ENCODE measurements at regions not wholly inside any gene's neighbourhood (a gene's known extent, or its start where the extent isn't known, plus 50 kb on each side); places are given as distances from the start of the nearest gene placed in this dataset.

GRCh38 chr17:70834039-70834438 is 664.7 kb downstream of the KCNJ2 start:
- TF ChIP-seq MAFK (IDR thresholded peaks at IDR 0.05; ENCODE audit: low read depth, low read length) (peak; percentile 67), CEBPB (IDR thresholded peaks at IDR 0.05; ENCODE audit: low read depth, low read length) (no peak)
- Histone ChIP-seq H2BK20ac (ENCODE audit: low read depth, low read length) (no peak overlapping the region), H3K18ac (ENCODE audit: low read depth, low read length) (no peak overlapping the region), H3K9me3 (ENCODE audit: control insufficient read depth, insufficient read depth, low read length) (no peaks in the 10 kb centered on the region), H2AK9ac (replicated peaks; ENCODE audit: low read depth, low read length, poor library complexity) (no peak overlapping the region), H3K27me3 (ENCODE audit: control insufficient read depth, insufficient read depth, low read length) (no peaks in the 10 kb centered on the region), H3K4me1 (ENCODE audit: control insufficient read depth, insufficient read depth, low read length) (no peaks in the 10 kb centered on the region), H3K4me2 (ENCODE audit: low read depth, low read length) (no peak overlapping the region), H3K23ac (ENCODE audit: low read depth, low read length) (no peak overlapping the region), H2BK5ac (ENCODE audit: low read depth, low read length, poor library complexity, severe bottlenecking) (no peak overlapping the region), H3K9me1 (ENCODE audit: insufficient read depth, low read length) (no peaks in the 10 kb centered on the region), H4K91ac (ENCODE audit: insufficient read depth, low read depth, low read length) (no peak overlapping the region), H4K20me1 (ENCODE audit: insufficient read depth, low read length) (no peaks in the 10 kb centered on the region), H2AK5ac (ENCODE audit: low read depth, low read length) (no peak overlapping the region), H3K9ac (ENCODE audit: low read depth, low read length) (no peak overlapping the region), H3K4ac (ENCODE audit: low read depth, low read length) (no peak overlapping the region), H2BK15ac (ENCODE audit: low read depth, low read length) (no peak overlapping the region), H2BK120ac (ENCODE audit: low read depth, low read length) (no peak overlapping the region), H4K8ac (ENCODE audit: low read depth in 2 of 2, low read length in 2 of 2) (no peak overlapping the region), H4K5ac (ENCODE audit: low read depth, low read length) (no peak overlapping the region), H3K4me3 (ENCODE audit: insufficient read depth, low read depth, low read length) (no peak overlapping the region), H3K56ac (ENCODE audit: extremely low read depth, insufficient read depth, low read length) (no peak overlapping the region), H3K79me1 (ENCODE audit: low read depth in 1 of 2, low read length in 2 of 2) (no peaks in the 10 kb centered on the region), H2AFZ (replicated peaks; ENCODE audit: low read length, poor library complexity) (no peak overlapping the region), H3K36me3 (ENCODE audit: control insufficient read depth, insufficient read depth, low read length) (no peaks in the 10 kb centered on the region), H3K14ac (replicated peaks; ENCODE audit: low read depth, low read length) (no peak overlapping the region), H3K27ac (ENCODE audit: insufficient read depth, low read length) (no peak overlapping the region)
- no TSS peak for BruUV-seq (replicated peaks)
- ATAC-seq (ENCODE audit: low read depth) (no peak), DNase-seq (no peak)
- dilution Hi-C loops (cut with HindIII; ENCODE audit: low sequenced_read_pairs, unreplicated experiment), result no loop called here
- ChIA-PET CTCF (no interaction called here), POLR2A (ENCODE audit: unreplicated experiment) (no interaction called here)
- intact Hi-C loops (cut with micrococcal nuclease), result no loop called here
- WGBS, 2 experiments (ENCODE audit: extremely low coverage in 2 of 2, insufficient read length in 1 of 2), result no CpG with 5 or more reads among the region's 3 CpGs
- in situ Hi-C loops (cut with MboI; ENCODE audit: low sequenced_read_pairs), result no loop called here

All from IMR-90 (cell line).